Panc1 (cell line): ENCODE measurements at regions not wholly inside any gene's neighbourhood (a gene's known extent, or its start where the extent isn't known, plus 50 kb on each side); places are given as distances from the start of the nearest gene placed in this dataset.

Source experiments
- CTCF ChIP-seq: fragments of 450-650 bp; IDR thresholded peaks from 2 replicates; pipeline ENCODE4 v1.5.1; 2017; ENCODE audit warnings: mild to moderate bottlenecking
- POLR2AphosphoS5 ChIP-seq: IDR thresholded peaks from 2 replicates; pipeline ENCODE4 v1.6.1; 2012; ENCODE audit warnings: mild to moderate bottlenecking, low read depth, low read length, moderate library complexity
- REST ChIP-seq, 2 experiments: IDR thresholded peaks; 2 replicates each; pipeline ENCODE4 v1.6.1; 2011 to 2012; ENCODE audit warnings: low read depth in 2 of 2, control low read depth in 1 of 2, low read length in 1 of 2, mild to moderate bottlenecking in 1 of 2, moderate library complexity in 1 of 2; ENCODE audit not compliant: insufficient read depth in 1 of 2

- no peak for TF ChIP-seq CTCF
- TF ChIP-seq REST (IDR thresholded peaks at IDR 0.05; ENCODE audit: insufficient read depth in 1 of 2, low read depth in 2 of 2, low read length in 1 of 2) = no peak
- no peak for TF ChIP-seq POLR2AphosphoS5
Measured at GRCh38 chr2:122816803-122817202, 1061.4 kb downstream of the TSN start.
